HCT116 (cell line): ENCODE measurements at regions not wholly inside any gene's neighbourhood (a gene's known extent, or its start where the extent isn't known, plus 50 kb on each side); places are given as distances from the start of the nearest gene placed in this dataset.

Experiments
- ATAC-seq: fragments of 200-7000 bp; cut with Tn5 transposase; 2 replicates; pipeline ENCODE4 v1.9.1; 2020; ENCODE audit warnings: mild to moderate bottlenecking, moderate library complexity
- BruUV-seq: library from RNA; stranded (reverse); fragments of 400-500 nt; replicated peaks from 2 replicates; lab custom pipeline; 2021; lab: Mats Ljungman, UMichigan
- CTCF ChIA-PET: fragments of 300-600 bp; sonication (Branson Sonifier 250); formaldehyde crosslinking; loops from one replicate; lab custom pipeline; 2021; ENCODE audit warnings: antibody characterized with exemption; lab: Charles Lee
- POLR2A ChIA-PET: fragments of 300-600, 350-600 bp; sonication (Branson Sonifier 250); formaldehyde crosslinking; loops from one replicate; lab custom pipeline; 2021; ENCODE audit warnings: antibody characterized with exemption; lab: Charles Lee
- RAD21 ChIA-PET, 2 experiments: fragments of 300-600 bp; sonication (Branson Sonifier 250); formaldehyde crosslinking; loops; one replicate each; lab custom pipeline; 2023; ENCODE audit warnings: low total read pairs in 2 of 2; ENCODE audit not compliant: uncharacterized antibody in 2 of 2, unreplicated experiment in 2 of 2, low non-redundant PET in 1 of 2; lab: Charles Lee
- DNase-seq: peaks from one replicate; pipeline ENCODE4 v3.0.0-alpha.2; 2010; ENCODE audit warnings: low read depth, low spot score
- H2AFZ ChIP-seq: fragments of 200-600 bp; shearing (Covaris generic), sonication (generic); 2 replicates; pipeline ENCODE4 v1.6.1; 2017; ENCODE audit warnings: low read depth, mixed run types, mixed read lengths, antibody characterized with exemption, low read length; ENCODE audit not compliant: poor library complexity, severe bottlenecking
- H3K27ac ChIP-seq: 2 replicates; pipeline ENCODE4 v1.5.1; 2012; ENCODE audit warnings: low read depth, low read length
- H3K27me3 ChIP-seq: fragments of 200-600 bp; sonication (generic); 2 replicates; pipeline ENCODE4 v1.6.1; 2016; ENCODE audit warnings: mixed run types, low read length, mixed read lengths; ENCODE audit not compliant: insufficient read depth
- H3K36me3 ChIP-seq, 2 experiments: fragments of 200-500 bp in 1 of 2; fragments of 200-600 bp in 1 of 2; sonication (Bioruptor generic) in 1 of 2; sonication (generic) in 1 of 2; 2 replicates each; pipeline versions ENCODE4 v1.5.1 to v1.6.1; 2014 to 2016; ENCODE audit warnings: low read length in 2 of 2, inconsistent platforms in 1 of 2, mixed read lengths in 1 of 2, mixed run types in 1 of 2; ENCODE audit not compliant: insufficient read depth in 2 of 2, control insufficient read depth in 1 of 2
- H3K4me1 ChIP-seq, 2 experiments: fragments of 200-600 bp in 1 of 2; sonication (generic) in 1 of 2; 2 replicates each; pipeline versions ENCODE4 v1.5.1 to v1.6.1; 2012 to 2017; ENCODE audit warnings: low read length in 2 of 2, inconsistent platforms in 1 of 2, mild to moderate bottlenecking in 1 of 2, mixed read lengths in 1 of 2, mixed run types in 1 of 2, moderate library complexity in 1 of 2; ENCODE audit not compliant: insufficient read depth in 2 of 2, control insufficient read depth in 1 of 2
- H3K4me2 ChIP-seq: fragments of 200-600 bp; sonication (generic); 2 replicates; pipeline ENCODE4 v1.6.1; 2017; ENCODE audit warnings: mixed run types, low read length, mixed read lengths
- H3K4me3 ChIP-seq, 2 experiments: fragments of 200-600 bp in 1 of 2; sonication (generic) in 1 of 2; replicated peaks in 1 of 2; 2 replicates each; pipeline ENCODE4 v1.5.1; 2011 to 2016; ENCODE audit warnings: low read length in 2 of 2, control low read depth in 1 of 2, low read depth in 1 of 2, mild to moderate bottlenecking in 1 of 2, mixed read lengths in 1 of 2, mixed run types in 1 of 2
- H3K79me2 ChIP-seq: fragments of 200-600 bp; sonication (generic); 2 replicates; pipeline ENCODE4 v1.6.1; 2017; ENCODE audit warnings: mild to moderate bottlenecking, mixed run types, low read length, moderate library complexity, mixed read lengths; ENCODE audit not compliant: insufficient read depth
- H3K9ac ChIP-seq: fragments of 200-600 bp; sonication (generic); 2 replicates; pipeline ENCODE4 v1.6.1; 2016; ENCODE audit warnings: low read length, mixed read lengths
- H3K9me2 ChIP-seq: fragments of 200-600 bp; sonication (generic), shearing (Covaris generic); 2 replicates; pipeline ENCODE4 v1.6.1; 2017; ENCODE audit warnings: mixed run types, mild to moderate bottlenecking, moderate library complexity; ENCODE audit not compliant: insufficient read depth
- H3K9me3 ChIP-seq, 2 experiments: fragments of 200-500 bp in 1 of 2; fragments of 200-600 bp in 1 of 2; sonication (Bioruptor generic) in 1 of 2; sonication (generic) in 1 of 2; 2 replicates each; pipeline ENCODE4 v1.6.1; 2014 to 2017; ENCODE audit warnings: low read length in 2 of 2, mixed read lengths in 2 of 2, inconsistent platforms in 1 of 2, low read depth in 1 of 2, mild to moderate bottlenecking in 1 of 2, mixed run types in 1 of 2, moderate library complexity in 1 of 2; ENCODE audit not compliant: control insufficient read depth in 1 of 2, insufficient read depth in 1 of 2
- H4K20me1 ChIP-seq: fragments of 200-600 bp; sonication (generic), shearing (Covaris generic); 2 replicates; pipeline ENCODE4 v1.6.1; 2017; ENCODE audit warnings: mixed run types, mild to moderate bottlenecking, moderate library complexity; ENCODE audit not compliant: insufficient read depth
- CTCF ChIP-seq, 3 experiments: fragments of 200-600 bp in 1 of 3; sonication (generic) in 1 of 3; IDR thresholded peaks in 2 of 3; conservative IDR thresholded peaks in 1 of 3; 2 replicates each; pipeline ENCODE4 v1.5.1; 2012 to 2017; ENCODE audit warnings: low read depth in 2 of 3, low read length in 2 of 3, antibody characterized with exemption in 1 of 3, borderline replicate concordance in 1 of 3, control low read depth in 1 of 3, mild to moderate bottlenecking in 1 of 3, mixed read lengths in 1 of 3, mixed run types in 1 of 3, moderate library complexity in 1 of 3; ENCODE audit not compliant: insufficient read depth in 1 of 3
- EZH2 ChIP-seq: fragments of 200-600 bp; sonication (generic); IDR thresholded peaks from 2 replicates; pipeline ENCODE4 v1.6.1; 2017; ENCODE audit warnings: antibody characterized with exemption, mixed run types
- YY1 ChIP-seq: IDR thresholded peaks from 2 replicates; pipeline ENCODE4 v1.6.1; 2011; ENCODE audit warnings: low read length, low read depth, moderate library complexity, mild to moderate bottlenecking; ENCODE audit not compliant: insufficient replicate concordance; ENCODE audit errors: extremely low read depth
- ZBTB33 ChIP-seq: IDR thresholded peaks from 2 replicates; pipeline ENCODE4 v1.6.1; 2011; ENCODE audit warnings: mild to moderate bottlenecking, low read length, moderate library complexity; ENCODE audit not compliant: insufficient replicate concordance; ENCODE audit errors: extremely low read depth
- intact Hi-C: fragments of 100-400 bp; cut with micrococcal nuclease; formaldehyde crosslinking; loops from 2 replicates; pipeline ENCODE4 v1.10.0; 2022

GRCh38 chr5:133734916-133735315 is 122.6 kb upstream of the FSTL4 start:
- Histone ChIP-seq H2AFZ (no peak overlapping the region), H3K4me3 (no peak overlapping the region), H3K9me3 (no peaks in the 10 kb centered on the region), H3K79me2 (no peaks in the 10 kb centered on the region), H4K20me1 (no peaks in the 10 kb centered on the region), H3K4me2 (peak overlapping the region; percentile 14; the same call in 1 of the 2 replicates), H3K27me3 (no peaks in the 10 kb centered on the region), H3K9me2 (no peaks in the 10 kb centered on the region), H3K36me3 (no peaks in the 10 kb centered on the region), H3K27ac (no peak overlapping the region), H3K4me1 (no peaks in the 10 kb centered on the region; a peak in 1 of 4 replicates), H3K9ac (no peak overlapping the region)
- intact Hi-C loops: no loop called here
- DNase-seq (no peak), ATAC-seq (no peak)
- CTCF ChIA-PET: no interaction called here
- POLR2A ChIA-PET: no interaction called here
- no peak for TF ChIP-seq CTCF (IDR thresholded peaks at IDR 0.05 in 2 of 3, conservative IDR thresholded peaks at IDR 0.05 in 1 of 3; ENCODE audit: borderline replicate concordance in 1 of 3, insufficient read depth in 1 of 3, low read depth in 2 of 3, low read length in 2 of 3)
- TF ChIP-seq YY1: no peak
- no peak for TF ChIP-seq EZH2
- no peak for TF ChIP-seq ZBTB33
- no TSS peak for BruUV-seq
- RAD21 ChIA-PET: no interaction called here
